D721Med (cell line): ENCODE measurements at regions not wholly inside any gene's neighbourhood (a gene's known extent, or its start where the extent isn't known, plus 50 kb on each side); places are given as distances from the start of the nearest gene placed in this dataset.
"Not testable (repeated sequence)": the region's sequence is repeated elsewhere in the genome, so short reads cannot be mapped to it uniquely, and the experiment has no call there.

ENCODE experiments used
- DNase-seq: peaks from one replicate; pipeline ENCODE4 v3.0.0; 2011; ENCODE audit warnings: low spot score; ENCODE audit not compliant: insufficient read length
- FAIRE-seq: peaks from 2 replicates; lab custom pipeline; 2011; peaks lifted over from hg19 to GRCh38; lab: Jason Lieb, UNC
- CTCF ChIP-seq: IDR thresholded peaks from 2 replicates; pipeline ENCODE4 v1.5.1; 2012; ENCODE audit warnings: mild to moderate bottlenecking, control low read depth; ENCODE audit not compliant: insufficient read depth; ENCODE audit errors: missing control alignments

GRCh38 chr5:176750144-176750543 is 60.2 kb upstream of the UNC5A start:
- DNase-seq (no peak), FAIRE-seq (no peak)
- TF ChIP-seq CTCF = no peak

- no peak for FAIRE-seq
- no peak for TF ChIP-seq CTCF
- no peak for DNase-seq
Observed at GRCh38 chr5:176754376-176754973, 55.9 kb upstream of the UNC5A start.

- not testable (repeated sequence) for FAIRE-seq, DNase-seq
Observed at GRCh38 chr5:176755593-176755992, 54.8 kb upstream of the UNC5A start.

- FAIRE-seq = not testable (repeated sequence)
Observed at GRCh38 chr5:176757569-176757968, 52.8 kb upstream of the UNC5A start.

More at GRCh38 chr5:176757569-176757968, 52.8 kb upstream of the UNC5A start:
- DNase-seq = not testable (repeated sequence)
